NT2/D1 (cell line): ENCODE measurements at regions not wholly inside any gene's neighbourhood (a gene's known extent, or its start where the extent isn't known, plus 50 kb on each side); places are given as distances from the start of the nearest gene placed in this dataset.

Experiments used
- YY1 ChIP-seq: IDR thresholded peaks from 2 replicates; pipeline ENCODE4 v1.6.1; 2011; ENCODE audit not compliant: insufficient read length, insufficient read depth
- ZNF274 ChIP-seq: IDR thresholded peaks from 2 replicates; pipeline ENCODE4 v1.6.1; 2011; ENCODE audit warnings: mild to moderate bottlenecking, low read depth, low read length

- TF ChIP-seq YY1 (no peak), ZNF274 (no peak)
Observed at GRCh38 chr1:218669431-218669830, 324.3 kb downstream of the TGFB2 start.
